Ovary (tissue), 7 donors: ENCODE measurements at regions not wholly inside any gene's neighbourhood (a gene's known extent, or its start where the extent isn't known, plus 50 kb on each side); places are given as distances from the start of the nearest gene placed in this dataset.
"Not testable (repeated sequence)": the region's sequence is repeated elsewhere in the genome, so short reads cannot be mapped to it uniquely, and the experiment has no call there.

Experiments
- DNase-seq, 5 donors: peaks; one replicate each; pipeline ENCODE4 v3.0.0-alpha.2; 2019 to 2020
- H3K27ac ChIP-seq, 2 donors: fragments of 200-600 bp; one replicate each; pipeline versions ENCODE4 v1.5.1 to v1.8.0; 2019 to 2022
- H3K27me3 ChIP-seq: fragments of 200-600 bp; one replicate; pipeline ENCODE4 v1.8.0; 2022
- H3K36me3 ChIP-seq: fragments of 200-600 bp; sonication (generic); one replicate; pipeline ENCODE4 v1.5.1; 2019
- H3K4me1 ChIP-seq: one replicate; pipeline ENCODE4 v1.8.1; 2013; ENCODE audit warnings: mild to moderate bottlenecking, moderate library complexity; ENCODE audit not compliant: insufficient read depth
- H3K4me3 ChIP-seq: fragments of 200-600 bp; sonication (generic); one replicate; pipeline ENCODE4 v1.5.1; 2017
- H3K9me3 ChIP-seq, 2 donors: fragments of 200-600 bp in 1 of 2; sonication (generic) in 1 of 2; one replicate each; pipeline versions ENCODE4 v1.5.1 to v1.8.1; 2013 to 2019; ENCODE audit warnings: mild to moderate bottlenecking in 1 of 2, moderate library complexity in 1 of 2
- WGBS, 3 donors: extraction: QIAGEN DNeasy Blood & Tissue Kit in 1 of 3; methylation state at CpG; one replicate each; pipeline versions ENCODE4 v1.1.5 to v1.1.7; 2013 to 2017; 5-methylcytosine and 5-hydroxymethylcytosine counted together
- intact Hi-C, 4 donors: fragments of 100-400 bp; cut with DNase I; formaldehyde crosslinking; loops; one replicate each; pipeline versions ENCODE4 v1.11.0 to v1.15.1; 2022 to 2023
- donor health status: DM: no; HTN: no; CAD: no; lungs with moderate emphysema.
- donor health status: DM: no; HTN: no; CAD: no.
- donor health status: Bipolar disorder and iron deficiency.
- donor health status: DM: no; HTN: no; CAD: no.
- donor health status: DM: yes; HTN: yes; CAD: no.

DNA sequence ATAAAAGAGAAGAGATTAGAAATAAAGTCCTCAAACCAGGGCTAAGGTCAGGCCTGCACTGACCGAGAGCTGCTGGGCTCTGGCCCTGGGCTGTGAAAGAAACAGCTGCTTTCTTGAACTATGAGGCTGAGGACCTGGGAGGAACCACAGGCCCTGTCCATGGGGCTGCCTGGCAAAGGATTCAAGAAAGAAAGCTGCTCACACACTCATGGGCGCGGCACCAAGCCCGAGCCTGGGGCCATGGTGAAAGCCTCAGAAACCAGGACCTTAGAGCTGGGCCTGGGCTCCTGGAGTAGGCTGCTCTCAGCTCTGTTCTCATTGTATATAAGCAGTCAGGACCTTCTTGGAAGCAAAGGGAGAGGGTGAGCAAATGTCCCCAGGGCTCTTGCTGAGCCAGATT lies 601.9 kb downstream of the RPIA start:
- H3K9me3 ChIP-seq, H3K27me3 ChIP-seq, H3K4me3 ChIP-seq, intact Hi-C loops, H3K4me1 ChIP-seq, H3K36me3 ChIP-seq, H3K27ac ChIP-seq, DNase-seq: not testable (repeated sequence)
- WGBS, 3 donors, result no CpG with 5 or more reads among the region's 4 CpGs

- H3K4me3 ChIP-seq, DNase-seq, intact Hi-C loops, H3K4me1 ChIP-seq, H3K27me3 ChIP-seq, H3K9me3 ChIP-seq, H3K27ac ChIP-seq, H3K36me3 ChIP-seq: not testable (repeated sequence)
- WGBS, 3 donors, result no CpG with 5 or more reads among the region's 1 CpG
Measured at GRCh38 chr2:89294335-89294734, 602.9 kb downstream of the RPIA start.

DNA sequence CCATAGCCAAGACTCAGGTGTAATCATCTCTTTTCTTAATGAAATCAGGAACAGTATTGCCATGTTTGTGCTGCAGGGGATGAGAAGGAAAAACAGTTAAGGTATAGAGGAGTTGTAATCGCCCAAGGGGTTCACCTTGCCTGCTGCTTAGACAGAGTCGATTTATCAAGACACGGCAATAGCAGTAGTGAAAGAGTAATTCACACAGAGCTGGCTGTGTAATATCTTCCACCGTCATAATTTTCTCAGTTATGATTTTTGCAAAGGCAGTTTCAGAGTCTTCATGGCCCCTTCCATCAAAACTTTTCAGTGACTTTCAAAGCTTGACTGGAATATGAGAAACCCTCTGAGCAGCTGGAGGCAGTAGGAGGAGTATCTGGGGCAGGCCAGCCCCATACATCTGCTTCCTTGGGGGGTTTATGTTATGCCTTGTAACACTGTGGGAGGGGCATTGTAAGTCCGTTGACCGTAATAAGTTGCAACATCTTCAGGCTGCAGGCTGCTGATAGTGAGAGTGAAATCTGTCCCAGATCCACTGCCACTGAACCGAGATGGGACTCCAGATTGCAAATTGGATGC lies 605.4 kb downstream of the RPIA start:
- H3K4me1 ChIP-seq, H3K27ac ChIP-seq, H3K36me3 ChIP-seq, intact Hi-C loops, H3K4me3 ChIP-seq, H3K27me3 ChIP-seq, DNase-seq, H3K9me3 ChIP-seq: not testable (repeated sequence)
- 50 to 91% methylated on average over 1 of the region's 7 CpGs; no CpG with 5 or more reads in 1 of the 3 donors for WGBS, 3 donors

DNA sequence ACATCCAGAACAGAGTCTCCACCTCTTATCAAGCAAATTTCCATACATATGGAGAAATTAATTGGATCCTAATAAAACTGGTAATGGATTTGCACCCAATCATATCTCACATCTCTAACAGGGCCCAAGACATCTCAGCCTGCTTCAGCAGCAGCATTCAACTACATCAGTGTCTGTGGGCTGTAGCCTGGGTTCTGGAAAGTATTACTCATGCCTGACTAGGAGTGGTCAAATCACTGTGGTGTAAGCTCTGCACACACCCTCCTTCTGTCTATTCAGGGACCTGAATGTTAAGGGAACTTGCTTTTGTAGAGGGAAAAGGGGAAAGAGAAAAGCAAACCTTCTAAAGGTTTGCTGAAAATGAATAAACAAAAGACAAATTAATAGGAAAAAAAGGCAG lies 607.7 kb downstream of the RPIA start:
- not testable (repeated sequence) for DNase-seq

DNA sequence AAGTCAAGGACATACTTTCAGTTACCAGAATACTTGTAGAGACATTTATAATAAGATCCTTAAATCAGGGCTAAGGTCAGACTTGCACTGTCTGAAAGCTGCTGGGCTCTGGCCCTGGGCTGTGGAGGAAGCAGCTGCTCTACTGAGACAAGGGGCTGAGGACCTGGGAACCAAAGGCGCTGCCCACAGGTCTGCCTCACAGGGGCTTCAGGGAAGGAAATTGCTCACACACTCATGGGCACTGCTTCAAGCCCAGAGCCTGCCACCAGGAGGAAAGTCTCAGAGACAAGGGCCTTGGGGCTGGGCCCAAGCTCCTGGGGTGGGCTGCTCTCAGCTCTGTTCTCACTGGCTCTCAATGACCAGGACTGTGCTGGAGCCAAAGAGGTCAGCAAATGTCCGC lies 614.1 kb downstream of the RPIA start:
- H3K4me3 ChIP-seq, intact Hi-C loops, H3K4me1 ChIP-seq, H3K9me3 ChIP-seq, H3K27me3 ChIP-seq, H3K36me3 ChIP-seq, H3K27ac ChIP-seq, DNase-seq: not testable (repeated sequence)
- WGBS, 3 donors, result 47 to 60% (median 50%) methylated on average over 1 of the region's 2 CpGs

More for the DNA sequence above, 607.7 kb downstream of the RPIA start:
- H3K36me3 ChIP-seq, intact Hi-C loops, H3K9me3 ChIP-seq, H3K4me3 ChIP-seq, H3K27ac ChIP-seq, H3K27me3 ChIP-seq, H3K4me1 ChIP-seq: not testable (repeated sequence)

DNA sequence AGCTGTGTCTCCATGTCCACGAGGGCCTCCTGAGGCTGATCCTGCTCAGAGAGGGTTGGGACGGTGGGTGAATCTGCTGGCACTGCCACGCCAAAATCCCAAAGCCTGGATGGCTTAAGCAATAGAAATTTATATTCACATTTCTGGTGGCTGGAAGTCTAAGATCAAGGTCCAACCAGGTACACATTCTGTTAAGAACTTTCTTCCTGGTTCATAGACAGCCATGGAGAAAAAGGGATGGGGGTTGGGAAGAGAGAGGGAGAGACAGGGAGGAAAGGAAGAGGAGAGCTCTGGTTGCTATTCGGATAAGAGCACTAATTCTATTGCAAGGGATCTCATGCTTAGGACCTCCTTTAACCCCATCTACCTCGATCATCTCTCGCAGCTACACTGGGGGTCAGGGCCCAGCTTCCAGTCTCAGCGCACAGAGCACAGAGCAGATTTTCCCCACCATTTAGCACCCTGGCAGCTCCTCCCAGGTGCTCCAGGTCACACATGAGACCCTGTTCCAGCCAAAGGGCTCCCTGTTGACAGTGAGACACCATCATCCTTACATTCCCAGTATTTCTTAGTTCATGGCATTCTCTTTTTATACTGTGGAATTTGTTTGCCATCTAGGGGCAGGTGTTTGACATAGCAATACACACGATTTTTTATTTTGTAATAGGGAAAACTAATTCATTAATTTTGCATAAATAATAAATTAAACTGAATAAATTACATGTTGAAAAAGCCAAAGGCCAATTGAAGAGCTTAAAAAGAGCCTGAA lies 615.6 kb downstream of the RPIA start:
- H3K9me3 ChIP-seq, H3K4me3 ChIP-seq, H3K27ac ChIP-seq, H3K27me3 ChIP-seq, H3K4me1 ChIP-seq, DNase-seq, H3K36me3 ChIP-seq, intact Hi-C loops: not testable (repeated sequence)
- 0 to 90% (median 60%) methylated on average over 1 to 3 of the region's 8 CpGs for WGBS, 3 donors

GRCh38 chr2:89318990-89319389 lies 627.5 kb downstream of the RPIA start:
- H3K9me3 ChIP-seq, H3K4me3 ChIP-seq, DNase-seq, H3K27ac ChIP-seq, intact Hi-C loops, H3K4me1 ChIP-seq, H3K36me3 ChIP-seq, H3K27me3 ChIP-seq: not testable (repeated sequence)
- no CpG with 5 or more reads among the region's 6 CpGs for WGBS, 3 donors

DNA sequence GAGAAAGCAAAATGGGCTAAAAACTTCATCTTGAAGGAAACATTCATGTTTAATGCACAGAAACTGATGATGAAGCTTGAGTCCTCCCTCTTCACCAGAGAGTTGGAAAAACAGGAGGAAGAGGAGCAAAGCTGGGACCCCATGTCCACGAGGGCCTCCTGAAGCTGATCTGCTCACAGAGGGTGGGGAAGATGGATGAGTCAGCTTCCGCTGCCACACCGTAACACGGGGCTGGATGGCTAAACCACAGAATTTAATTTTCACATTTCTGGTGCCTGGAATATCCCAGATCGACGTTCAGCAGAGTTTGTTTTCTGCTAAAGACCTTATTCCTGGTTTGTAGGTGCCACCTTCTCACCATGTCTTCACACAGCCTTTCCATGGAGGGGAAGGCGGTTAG lies 634.4 kb downstream of the RPIA start:
- H3K27me3 ChIP-seq, DNase-seq, H3K27ac ChIP-seq, H3K9me3 ChIP-seq, intact Hi-C loops, H3K4me3 ChIP-seq, H3K4me1 ChIP-seq, H3K36me3 ChIP-seq: not testable (repeated sequence)
- WGBS, 3 donors, result 33 to 50% (median 46%) methylated on average over 1 to 4 of the region's 7 CpGs

DNA sequence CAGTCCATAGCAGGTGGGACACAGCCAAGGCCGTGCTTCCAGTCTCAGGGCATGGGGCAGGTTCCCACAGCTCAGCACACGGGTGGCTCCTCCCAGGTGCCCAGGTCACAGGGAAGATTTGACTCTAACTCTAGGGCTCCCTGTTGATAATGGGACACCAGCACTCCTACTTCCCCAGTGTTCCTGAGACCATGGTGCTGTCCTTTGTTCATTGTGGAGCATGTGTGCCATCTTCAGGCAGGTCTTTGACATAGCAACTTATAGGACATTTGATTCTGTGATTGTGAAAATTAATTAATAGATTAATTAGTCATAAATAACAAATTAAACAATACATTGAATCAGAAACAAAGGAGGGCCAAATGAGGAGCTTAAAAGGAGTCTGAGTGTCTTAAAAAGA lies 635.0 kb downstream of the RPIA start:
- H3K4me3 ChIP-seq, DNase-seq, H3K36me3 ChIP-seq, intact Hi-C loops, H3K27me3 ChIP-seq, H3K27ac ChIP-seq, H3K9me3 ChIP-seq, H3K4me1 ChIP-seq: not testable (repeated sequence)
- WGBS, 3 donors, result 0% methylated on average over 1 of the region's 2 CpGs; no CpG with 5 or more reads in 2 of the 3 donors

DNA sequence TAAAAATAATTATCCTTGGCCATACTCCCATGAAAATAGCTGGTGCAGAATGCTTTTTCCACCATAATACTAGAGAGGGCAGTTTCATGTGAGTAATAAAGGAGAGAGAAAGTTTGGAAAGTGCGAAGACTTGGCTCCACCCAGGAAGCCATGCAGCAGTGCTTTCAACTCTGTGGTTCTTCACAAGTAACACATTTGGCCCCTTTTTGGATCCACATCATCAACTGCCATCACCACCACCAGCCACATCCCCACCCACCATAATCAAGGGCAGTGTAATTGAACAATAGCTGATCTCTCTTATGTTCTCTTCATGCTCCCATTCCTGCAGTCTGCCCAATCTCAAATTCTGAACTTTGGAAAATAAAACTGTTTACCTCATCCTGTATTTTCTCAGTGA lies 637.3 kb downstream of the RPIA start:
- H3K27ac ChIP-seq, H3K27me3 ChIP-seq, DNase-seq, H3K4me3 ChIP-seq, intact Hi-C loops, H3K36me3 ChIP-seq, H3K9me3 ChIP-seq, H3K4me1 ChIP-seq: not testable (repeated sequence)
- no CpG with 5 or more reads among the region's 1 CpG for WGBS, 3 donors
